C4-2B (cell line): ENCODE measurements at regions not wholly inside any gene's neighbourhood (a gene's known extent, or its start where the extent isn't known, plus 50 kb on each side); places are given as distances from the start of the nearest gene placed in this dataset.

Source experiments
- ZFX ChIP-seq: fragments of 450-650 bp; IDR thresholded peaks from 2 replicates; pipeline ENCODE4 v1.6.1; 2017
- TF ChIP-seq, protein P1 (sequence below): fragments of 450-650 bp; conservative IDR thresholded peaks from 2 replicates; pipeline ENCODE4 v1.5.1; 2017; ENCODE audit warnings: mild to moderate bottlenecking

DNA sequence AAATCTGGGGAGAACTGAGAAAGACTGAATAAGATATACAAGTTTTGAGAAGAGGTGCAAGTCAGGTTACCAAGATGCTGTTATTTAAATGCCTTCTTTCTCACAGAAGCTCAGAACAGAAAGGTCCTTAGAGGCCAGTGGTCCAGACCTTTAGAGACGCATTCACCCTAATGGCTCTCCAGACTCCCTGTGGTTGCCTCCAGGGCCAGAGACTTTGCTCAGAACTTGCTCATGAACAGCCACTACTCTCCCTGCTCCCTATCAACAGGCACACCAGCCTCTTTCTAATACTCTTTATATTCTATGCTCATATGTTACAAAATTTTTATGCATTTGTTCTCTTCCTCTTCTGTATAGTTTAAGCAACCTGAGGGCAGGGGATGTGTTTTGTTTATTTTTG, 349.0 kb upstream of the TNP1 start:
- TF ChIP-seq, protein P1, sequence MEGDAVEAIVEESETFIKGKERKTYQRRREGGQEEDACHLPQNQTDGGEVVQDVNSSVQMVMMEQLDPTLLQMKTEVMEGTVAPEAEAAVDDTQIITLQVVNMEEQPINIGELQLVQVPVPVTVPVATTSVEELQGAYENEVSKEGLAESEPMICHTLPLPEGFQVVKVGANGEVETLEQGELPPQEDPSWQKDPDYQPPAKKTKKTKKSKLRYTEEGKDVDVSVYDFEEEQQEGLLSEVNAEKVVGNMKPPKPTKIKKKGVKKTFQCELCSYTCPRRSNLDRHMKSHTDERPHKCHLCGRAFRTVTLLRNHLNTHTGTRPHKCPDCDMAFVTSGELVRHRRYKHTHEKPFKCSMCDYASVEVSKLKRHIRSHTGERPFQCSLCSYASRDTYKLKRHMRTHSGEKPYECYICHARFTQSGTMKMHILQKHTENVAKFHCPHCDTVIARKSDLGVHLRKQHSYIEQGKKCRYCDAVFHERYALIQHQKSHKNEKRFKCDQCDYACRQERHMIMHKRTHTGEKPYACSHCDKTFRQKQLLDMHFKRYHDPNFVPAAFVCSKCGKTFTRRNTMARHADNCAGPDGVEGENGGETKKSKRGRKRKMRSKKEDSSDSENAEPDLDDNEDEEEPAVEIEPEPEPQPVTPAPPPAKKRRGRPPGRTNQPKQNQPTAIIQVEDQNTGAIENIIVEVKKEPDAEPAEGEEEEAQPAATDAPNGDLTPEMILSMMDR = no peak
- no peak for TF ChIP-seq ZFX
